ENCODE measurements at regions not wholly inside any gene's neighbourhood (a gene's known extent, or its start where the extent isn't known, plus 50 kb on each side); places are given as distances from the start of the nearest gene placed in this dataset.
"Not testable (repeated sequence)": the region's sequence is repeated elsewhere in the genome, so short reads cannot be mapped to it uniquely, and the experiment has no call there.

GRCh38 chr2:207216457-207216856 is 50.7 kb upstream of the KLF7 start:
- DNase-seq (ENCODE audit: low read depth), result no peak

- no peak for DNase-seq (ENCODE audit: low read depth)
These were observed 51.7 kb upstream of the KLF7 start for GRCh38 chr2:207217442-207217841.

- no peak for DNase-seq (ENCODE audit: low read depth)
These were observed 53.4 kb upstream of the KLF7 start for GRCh38 chr2:207219081-207219630.

- DNase-seq (ENCODE audit: low read depth), result peak; percentile 93
These were observed 54.1 kb upstream of the KLF7 start for GRCh38 chr2:207219676-207220501.

GRCh38 chr2:207221731-207222130 is 56.0 kb upstream of the KLF7 start:
- no peak for DNase-seq (ENCODE audit: low read depth)

- DNase-seq (ENCODE audit: low read depth), result peak; percentile 85
These were observed 57.3 kb upstream of the KLF7 start for GRCh38 chr2:207223051-207223450.

GRCh38 chr2:207224381-207224780 is 58.6 kb upstream of the KLF7 start:
- no peak for DNase-seq (ENCODE audit: low read depth)

- no peak for DNase-seq (ENCODE audit: low read depth)
These were observed 59.2 kb upstream of the KLF7 start for GRCh38 chr2:207224791-207225482.

GRCh38 chr2:207225773-207226172 is 60.0 kb upstream of the KLF7 start:
- DNase-seq (ENCODE audit: low read depth), result no peak

GRCh38 chr2:207226243-207226642 is 60.5 kb upstream of the KLF7 start:
- no peak for DNase-seq (ENCODE audit: low read depth)

- no peak for DNase-seq (ENCODE audit: low read depth)
These were observed 60.9 kb upstream of the KLF7 start for GRCh38 chr2:207226671-207227061.

- DNase-seq (ENCODE audit: low read depth), result no peak
These were observed 61.5 kb upstream of the KLF7 start for GRCh38 chr2:207227062-207227748.

- no peak for DNase-seq (ENCODE audit: low read depth)
These were observed 62.0 kb upstream of the KLF7 start for GRCh38 chr2:207227749-207228145.

GRCh38 chr2:207228402-207228801 is 62.7 kb upstream of the KLF7 start:
- no peak for DNase-seq (ENCODE audit: low read depth)

GRCh38 chr2:207229161-207229560 is 63.4 kb upstream of the KLF7 start:
- DNase-seq (ENCODE audit: low read depth), result no peak

GRCh38 chr2:207230261-207231105 is 64.7 kb upstream of the KLF7 start:
- no peak for DNase-seq (ENCODE audit: low read depth)

- peak; percentile 58 for DNase-seq (ENCODE audit: low read depth)
These were observed 65.5 kb upstream of the KLF7 start for GRCh38 chr2:207231106-207231865.

GRCh38 chr2:207231967-207232366 is 66.2 kb upstream of the KLF7 start:
- no peak for DNase-seq (ENCODE audit: low read depth)

- not testable (repeated sequence) for DNase-seq (ENCODE audit: low read depth)
These were observed 67.4 kb upstream of the KLF7 start for GRCh38 chr2:207233141-207233540.

- no peak for DNase-seq (ENCODE audit: low read depth)
These were observed 68.0 kb upstream of the KLF7 start for GRCh38 chr2:207233731-207234130.

- DNase-seq (ENCODE audit: low read depth), result no peak
These were observed 69.9 kb upstream of the KLF7 start for GRCh38 chr2:207235621-207236020.

All from M059J (cell line).